HG03469 (cell line): ENCODE measurements at regions not wholly inside any gene's neighbourhood (a gene's known extent, or its start where the extent isn't known, plus 50 kb on each side); places are given as distances from the start of the nearest gene placed in this dataset.
"Not testable (repeated sequence)": the region's sequence is repeated elsewhere in the genome, so short reads cannot be mapped to it uniquely, and the experiment has no call there.

ENCODE experiments used
- ATAC-seq: cut with Tn5 transposase; IDR thresholded peaks from one replicate; pipeline ENCODE4 v1.9.1; 2021; ENCODE audit warnings: mild to moderate bottlenecking, moderate library complexity, moderate number of reproducible peaks; ENCODE audit not compliant: unreplicated experiment

- ATAC-seq: not testable (repeated sequence)
These were observed 54.7 kb upstream of the NBPF15 start for GRCh38 chr1:144516172-144516571.

GRCh38 chr1:144516906-144517305, 55.4 kb upstream of the NBPF15 start:
- not testable (repeated sequence) for ATAC-seq

- not testable (repeated sequence) for ATAC-seq
These were observed 57.0 kb upstream of the NBPF15 start for GRCh38 chr1:144518439-144518838.

DNA sequence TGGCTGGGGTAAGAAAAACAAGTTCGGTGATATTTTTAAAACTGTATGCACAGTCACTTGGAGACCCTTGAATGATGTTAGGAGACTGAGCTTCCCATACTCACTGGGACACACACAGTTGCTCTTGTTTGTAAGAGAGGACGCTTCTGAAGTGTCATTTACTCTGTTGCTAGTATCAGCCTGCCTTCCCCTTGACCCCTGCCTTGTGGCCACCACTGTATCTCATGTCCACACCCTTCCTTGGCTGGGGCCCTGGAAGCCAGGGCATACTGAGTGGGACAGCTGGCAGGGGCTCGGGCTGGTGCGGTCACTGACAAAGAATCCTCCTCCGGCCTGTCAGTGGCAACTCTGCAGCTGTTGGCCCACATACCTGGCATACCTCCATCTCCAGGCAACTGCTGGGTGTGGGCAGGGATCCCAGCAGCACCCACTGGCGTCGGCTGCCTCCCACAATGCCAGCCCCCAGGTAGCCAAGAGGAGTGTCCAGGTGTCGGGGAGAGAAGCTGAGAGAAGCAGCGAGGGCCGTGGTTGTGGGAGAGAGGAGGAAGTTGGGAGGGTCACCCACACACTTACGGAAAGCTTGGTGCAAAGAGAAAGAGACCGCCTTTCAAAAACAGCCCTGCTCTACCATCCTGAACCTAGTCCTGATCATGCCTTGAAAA, 58.2 kb upstream of the NBPF15 start:
- ATAC-seq: not testable (repeated sequence)

DNA sequence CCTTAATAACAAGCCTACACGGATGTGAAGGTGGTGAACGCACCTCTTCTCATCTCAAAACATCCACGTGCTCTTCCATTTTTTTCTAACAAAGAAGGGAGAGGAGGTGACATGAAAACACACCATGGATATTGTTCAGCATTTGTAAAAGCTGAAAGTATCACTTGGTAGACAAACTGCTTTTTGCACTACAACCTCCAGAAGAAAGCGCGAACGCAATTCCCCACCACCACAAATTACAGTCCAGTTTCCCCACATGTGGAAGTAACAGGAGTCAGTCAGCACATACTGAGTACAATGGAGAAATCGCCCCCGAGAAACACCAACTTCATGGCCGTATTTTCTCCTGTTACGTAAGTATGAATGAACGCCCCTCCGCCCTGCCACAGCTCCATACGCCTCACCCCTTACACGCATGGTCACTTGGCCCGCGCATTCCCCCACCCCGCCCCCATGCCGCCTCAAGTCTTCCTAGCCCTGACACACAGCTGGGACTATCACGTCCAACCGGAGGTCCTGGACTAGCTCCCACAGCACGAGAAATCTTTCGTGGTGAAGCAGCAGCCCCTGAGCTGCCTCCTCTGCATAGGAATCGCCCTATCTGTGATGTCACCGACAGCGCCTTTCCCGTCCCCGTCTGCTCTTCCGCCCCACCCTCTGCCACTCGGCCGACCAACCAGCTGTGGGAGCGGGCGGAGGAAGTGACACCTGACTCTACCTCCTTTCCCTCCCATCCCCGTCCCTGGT, 62.4 kb upstream of the NBPF15 start:
- ATAC-seq: peak; percentile 71

DNA sequence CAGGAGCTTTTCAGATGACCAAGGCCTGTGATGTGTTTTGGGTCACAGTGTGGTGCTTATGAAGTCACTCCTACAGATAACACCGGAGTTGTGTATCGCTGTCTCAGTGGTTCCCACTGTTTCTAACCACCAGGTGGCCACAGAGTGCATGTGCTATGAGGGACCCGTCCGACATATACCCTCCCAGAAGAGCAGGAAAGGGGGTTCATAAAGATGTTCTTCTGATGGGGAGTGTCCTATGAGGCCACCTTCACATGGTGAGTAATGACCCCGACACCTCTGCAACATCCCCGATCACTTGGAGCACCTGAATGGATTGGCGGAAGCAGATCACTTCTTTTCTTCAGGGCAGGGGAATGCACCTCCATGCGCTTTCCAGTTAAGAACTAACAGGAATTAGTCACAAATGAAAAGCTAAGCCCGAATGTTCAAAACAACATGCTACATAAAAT, 60.5 kb upstream of the PPIAL4F start:
- not testable (repeated sequence) for ATAC-seq

- ATAC-seq: not testable (repeated sequence)
These were observed 59.2 kb upstream of the PPIAL4F start for GRCh38 chr1:144533480-144533879.

- not testable (repeated sequence) for ATAC-seq
These were observed 58.4 kb upstream of the PPIAL4F start for GRCh38 chr1:144534286-144534685.

- not testable (repeated sequence) for ATAC-seq
These were observed 56.0 kb upstream of the PPIAL4F start for GRCh38 chr1:144536677-144537076.

DNA sequence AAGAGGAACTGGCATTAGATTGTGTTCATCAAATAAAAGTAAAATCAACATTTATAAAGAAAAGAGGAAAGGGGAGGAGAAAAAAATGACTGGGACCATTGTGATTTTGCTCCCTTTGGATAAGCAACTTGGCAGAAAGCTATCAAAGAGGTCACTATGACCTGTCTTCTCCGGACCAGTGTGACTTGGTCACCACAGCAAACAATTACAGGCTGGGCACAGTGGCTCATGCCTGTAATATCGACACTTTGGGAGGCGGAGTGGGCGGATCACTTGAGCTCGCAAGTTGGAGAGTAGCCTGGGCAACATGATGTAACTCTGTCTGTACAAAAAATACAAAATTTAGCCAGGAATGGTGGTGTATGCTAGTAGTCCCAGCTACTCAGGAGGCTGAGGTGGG, 55.5 kb upstream of the PPIAL4F start:
- not testable (repeated sequence) for ATAC-seq

DNA sequence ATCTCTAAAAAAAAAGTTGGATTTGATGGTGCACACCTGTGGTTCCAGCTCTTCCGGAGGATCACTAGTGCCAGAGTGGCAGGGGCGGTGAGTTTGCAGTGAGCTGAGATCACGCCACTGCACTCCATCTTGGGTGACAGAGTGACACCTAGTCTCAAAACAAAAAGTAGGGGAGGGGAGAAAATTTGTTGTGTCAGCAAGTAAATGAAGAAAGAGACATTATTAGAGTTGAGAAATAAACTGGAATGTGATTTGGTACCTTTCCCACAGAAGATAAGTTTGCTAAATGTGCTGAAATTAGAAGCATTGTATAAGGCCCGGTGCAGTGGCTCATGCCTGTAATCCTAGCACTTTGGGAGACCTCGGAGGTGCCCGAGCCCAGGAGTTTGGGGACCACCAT, 54.0 kb upstream of the PPIAL4F start:
- not testable (repeated sequence) for ATAC-seq

- not testable (repeated sequence) for ATAC-seq
These were observed 53.3 kb upstream of the PPIAL4F start for GRCh38 chr1:144539191-144539960.
